Medulla oblongata (tissue), 1 donor: ENCODE measurements at regions not wholly inside any gene's neighbourhood (a gene's known extent, or its start where the extent isn't known, plus 50 kb on each side); places are given as distances from the start of the nearest gene placed in this dataset.
"Not testable (repeated sequence)": the region's sequence is repeated elsewhere in the genome, so short reads cannot be mapped to it uniquely, and the experiment has no call there.

Experiments used
- DNase-seq: peaks from one replicate; pipeline ENCODE4 v3.0.0-alpha.2; 2015; ENCODE audit errors: extremely low spot score

GRCh38 chr4:49510238-49510637 lies 524.2 kb downstream of the CWH43 start:
- DNase-seq = not testable (repeated sequence)

- peak; percentile 11 for DNase-seq
These were observed 525.3 kb downstream of the CWH43 start for GRCh38 chr4:49511353-49511752.

- peak; percentile 3 for DNase-seq
These were observed 525.9 kb downstream of the CWH43 start for GRCh38 chr4:49511881-49512491.

- not testable (repeated sequence) for DNase-seq
These were observed 526.8 kb downstream of the CWH43 start for GRCh38 chr4:49512641-49513545.

GRCh38 chr4:49513546-49514115 lies 527.6 kb downstream of the CWH43 start:
- DNase-seq = not testable (repeated sequence)

GRCh38 chr4:49514171-49514699 lies 528.2 kb downstream of the CWH43 start:
- not testable (repeated sequence) for DNase-seq

GRCh38 chr4:49514841-49515240 lies 528.8 kb downstream of the CWH43 start:
- not testable (repeated sequence) for DNase-seq

GRCh38 chr4:49515241-49515640 lies 529.2 kb downstream of the CWH43 start:
- DNase-seq = not testable (repeated sequence)

- DNase-seq = not testable (repeated sequence)
These were observed 530.0 kb downstream of the CWH43 start for GRCh38 chr4:49516096-49516495.

GRCh38 chr4:49516796-49517195 lies 530.7 kb downstream of the CWH43 start:
- no peak for DNase-seq

GRCh38 chr4:49517485-49518205 lies 531.6 kb downstream of the CWH43 start:
- not testable (repeated sequence) for DNase-seq

GRCh38 chr4:49519150-49520035 lies 533.3 kb downstream of the CWH43 start:
- not testable (repeated sequence) for DNase-seq

- DNase-seq = not testable (repeated sequence)
These were observed 538.0 kb downstream of the CWH43 start for GRCh38 chr4:49523816-49524765.

GRCh38 chr4:49558916-49559676 lies 573.0 kb downstream of the CWH43 start:
- not testable (repeated sequence) for DNase-seq

GRCh38 chr4:49560131-49560816 lies 574.2 kb downstream of the CWH43 start:
- not testable (repeated sequence) for DNase-seq

- not testable (repeated sequence) for DNase-seq
These were observed 574.8 kb downstream of the CWH43 start for GRCh38 chr4:49560883-49561282.

- not testable (repeated sequence) for DNase-seq
These were observed 584.2 kb downstream of the CWH43 start for GRCh38 chr4:49570248-49570647.

- not testable (repeated sequence) for DNase-seq
These were observed 587.7 kb downstream of the CWH43 start for GRCh38 chr4:49573666-49574215.
